Right cardiac atrium (tissue), 5 donors: ENCODE measurements at regions not wholly inside any gene's neighbourhood (a gene's known extent, or its start where the extent isn't known, plus 50 kb on each side); places are given as distances from the start of the nearest gene placed in this dataset.

Experiments used
- ATAC-seq, 2 donors: fragments of 200-7000 bp; cut with Tn5 transposase; one replicate each; pipeline versions ENCODE4 v1.8.0 to v1.9.1; 2020; ENCODE audit warnings: moderate library complexity in 2 of 2, mild to moderate bottlenecking in 1 of 2
- DNase-seq, 3 donors: peaks; one replicate each; pipeline ENCODE4 v3.0.0-alpha.2; 2020
- H3K27ac ChIP-seq: one replicate; pipeline ENCODE4 v1.5.1; 2013; ENCODE audit warnings: mild to moderate bottlenecking, low read length, control low read depth, moderate library complexity
- H3K27me3 ChIP-seq: one replicate; pipeline ENCODE4 v1.6.1; 2013; ENCODE audit not compliant: control insufficient read depth, insufficient read depth
- H3K4me1 ChIP-seq: one replicate; pipeline ENCODE4 v1.6.1; 2013; ENCODE audit warnings: low read length; ENCODE audit not compliant: control insufficient read depth, insufficient read depth
- H3K4me3 ChIP-seq: one replicate; pipeline ENCODE4 v1.5.1; 2013; ENCODE audit warnings: low read length, control low read depth
- H3K9me3 ChIP-seq: one replicate; pipeline ENCODE4 v1.6.1; 2013; ENCODE audit warnings: low read length; ENCODE audit not compliant: control insufficient read depth
- WGBS: extraction: QIAGEN DNeasy Blood & Tissue Kit; methylation state at CpG from one replicate; pipeline ENCODE4 v1.1.7; 2013; 5-methylcytosine and 5-hydroxymethylcytosine counted together
- intact Hi-C, 4 donors: fragments of 100-400 bp; cut with DNase I; formaldehyde crosslinking; loops; one replicate each; pipeline versions ENCODE4 v1.11.0 to v1.14.0; 2022 to 2023
- donor health status: healthy with polysubstance abuse.
- donor health status: DM: no; HTN: yes; CAD: no.
- donor health status: DM: no; HTN: no; CAD: no.
- donor health status: DM: no; HTN: yes; CAD: no; lungs with severe emphysema.
- donor health status: DM: yes; HTN: yes; CAD: no.

DNA sequence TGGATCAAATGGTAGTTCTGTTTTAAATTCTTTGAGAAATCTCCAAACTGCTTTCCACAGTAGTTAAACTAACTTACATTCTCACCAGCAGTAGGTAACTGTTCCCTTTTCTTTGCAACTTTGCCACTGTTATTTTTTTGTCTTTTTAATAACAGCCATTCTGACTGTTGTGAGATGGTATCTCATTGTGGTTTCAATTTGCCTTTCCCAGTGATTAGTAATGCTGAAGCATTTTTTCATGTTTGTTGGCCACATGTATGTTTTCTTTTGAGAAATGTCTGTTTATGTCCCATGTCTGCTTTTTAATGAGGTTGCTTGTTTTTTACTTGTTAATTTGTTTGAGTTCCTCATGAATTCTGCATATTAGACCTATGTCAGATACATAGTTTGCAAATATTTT, 198.8 kb downstream of the RAB28 start:
- H3K27me3 ChIP-seq, result no peaks in the 10 kb centered on the region
- H3K4me1 ChIP-seq, result no peaks in the 10 kb centered on the region
- ATAC-seq (no peak), DNase-seq (no peak)
- no peak overlapping the region for H3K4me3 ChIP-seq
- H3K27ac ChIP-seq, result no peak overlapping the region
- intact Hi-C loops, result no loop called here
- no peaks in the 10 kb centered on the region for H3K9me3 ChIP-seq

DNA sequence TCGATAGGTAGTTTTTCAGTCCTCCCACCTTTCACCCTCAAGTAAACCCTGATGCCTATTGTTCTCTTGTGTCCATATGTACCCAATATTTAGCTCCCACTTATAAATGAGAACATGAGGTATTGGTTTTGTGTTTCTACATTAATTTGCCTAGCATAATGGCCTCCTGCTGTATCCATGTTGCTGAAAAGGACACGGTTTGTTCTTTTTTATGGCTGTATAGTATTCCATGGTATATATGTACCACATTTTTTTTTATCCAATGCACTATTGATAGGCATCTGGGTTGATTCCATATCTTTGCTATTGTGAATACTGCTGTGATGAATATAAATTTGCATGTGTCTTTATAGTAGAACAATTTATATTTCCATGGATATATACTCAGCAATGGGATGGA, 199.2 kb downstream of the RAB28 start:
- H3K27ac ChIP-seq, result no peak overlapping the region
- WGBS, result 85% methylated on average over 2 of the region's 2 CpGs
- H3K4me1 ChIP-seq, result no peaks in the 10 kb centered on the region
- no peaks in the 10 kb centered on the region for H3K27me3 ChIP-seq
- intact Hi-C loops, result no loop called here
- DNase-seq (no peak), ATAC-seq (no peak)
- H3K9me3 ChIP-seq, result no peaks in the 10 kb centered on the region
- no peak overlapping the region for H3K4me3 ChIP-seq

DNA sequence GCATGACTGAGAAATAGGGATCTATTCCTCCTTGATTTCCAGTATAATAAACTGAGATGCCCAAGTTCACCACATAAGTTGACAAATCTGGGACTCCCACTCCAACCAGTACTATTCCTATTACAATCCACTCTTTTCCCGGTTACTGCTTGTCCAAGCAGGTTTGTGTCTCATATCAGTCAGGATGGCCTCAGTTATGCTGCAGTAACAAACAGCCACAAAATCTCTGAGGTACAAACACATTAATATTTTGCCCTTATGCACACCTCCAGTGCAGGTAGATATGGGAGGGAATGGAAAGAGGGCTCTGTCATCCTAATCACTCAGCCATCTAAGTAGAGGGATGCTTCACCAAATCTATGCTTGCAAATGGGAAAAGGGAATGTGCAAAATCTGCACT, 207.8 kb downstream of the RAB28 start:
- 97% methylated on average over 1 of the region's 1 CpG for WGBS

DNA sequence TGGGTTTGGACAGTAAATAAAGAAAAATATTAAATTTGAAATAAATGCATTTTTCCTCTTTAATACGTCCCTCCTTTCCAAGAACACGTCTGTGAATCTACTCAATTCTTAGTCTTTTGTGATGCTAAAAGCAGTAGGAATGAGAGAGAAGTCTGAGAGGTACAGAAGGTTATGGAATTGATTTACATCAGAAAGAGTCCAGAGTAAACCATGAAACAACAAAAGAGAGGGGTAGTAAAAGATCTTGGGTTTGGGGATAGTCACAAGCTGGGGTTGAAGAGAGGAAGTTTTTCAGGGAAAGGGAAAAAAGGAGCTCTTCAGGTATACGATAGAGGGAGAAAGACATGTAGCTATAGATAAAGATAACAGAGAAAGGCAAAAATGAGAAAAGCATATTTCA, 215.4 kb downstream of the RAB28 start:
- ATAC-seq, result no peak
- 67% methylated on average over 3 of the region's 3 CpGs for WGBS
- Histone ChIP-seq H3K4me3 (no peak overlapping the region), H3K27ac (no peak overlapping the region), H3K4me1 (no peaks in the 10 kb centered on the region), H3K27me3 (no peaks in the 10 kb centered on the region), H3K9me3 (no peaks in the 10 kb centered on the region)
- intact Hi-C loops, result no loop called here
- DNase-seq, result no peak

More for the DNA sequence above, 207.8 kb downstream of the RAB28 start:
- Histone ChIP-seq H3K27ac (no peak overlapping the region), H3K27me3 (no peaks in the 10 kb centered on the region), H3K9me3 (no peaks in the 10 kb centered on the region), H3K4me1 (no peaks in the 10 kb centered on the region), H3K4me3 (no peak overlapping the region)
- ATAC-seq (no peak), DNase-seq (no peak)
- intact Hi-C loops, result no loop called here

DNA sequence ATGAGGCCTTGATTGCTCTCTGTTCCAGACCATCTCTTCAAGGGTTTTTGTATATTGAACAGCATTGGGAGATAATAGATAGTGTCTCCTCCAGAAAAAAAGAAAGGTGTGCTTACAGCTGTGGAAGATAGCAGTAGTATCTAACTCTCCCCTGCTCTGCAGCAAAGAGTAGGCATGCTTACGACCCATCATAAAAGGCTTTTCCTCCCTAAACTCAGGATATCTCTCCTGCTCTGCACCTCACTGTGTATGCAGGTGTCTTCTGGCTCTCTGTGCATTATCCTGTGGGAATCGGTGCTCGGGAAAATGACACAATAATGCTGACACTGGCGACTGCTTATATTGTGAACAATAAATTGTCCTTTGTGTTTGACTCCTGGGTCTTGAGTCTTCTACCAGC, 216.0 kb downstream of the RAB28 start:
- Histone ChIP-seq H3K27ac (no peak overlapping the region), H3K9me3 (no peaks in the 10 kb centered on the region), H3K27me3 (no peaks in the 10 kb centered on the region), H3K4me3 (no peak overlapping the region), H3K4me1 (no peaks in the 10 kb centered on the region)
- 87% methylated on average over 4 of the region's 4 CpGs for WGBS
- ATAC-seq (no peak), DNase-seq (no peak)
- intact Hi-C loops, result no loop called here

DNA sequence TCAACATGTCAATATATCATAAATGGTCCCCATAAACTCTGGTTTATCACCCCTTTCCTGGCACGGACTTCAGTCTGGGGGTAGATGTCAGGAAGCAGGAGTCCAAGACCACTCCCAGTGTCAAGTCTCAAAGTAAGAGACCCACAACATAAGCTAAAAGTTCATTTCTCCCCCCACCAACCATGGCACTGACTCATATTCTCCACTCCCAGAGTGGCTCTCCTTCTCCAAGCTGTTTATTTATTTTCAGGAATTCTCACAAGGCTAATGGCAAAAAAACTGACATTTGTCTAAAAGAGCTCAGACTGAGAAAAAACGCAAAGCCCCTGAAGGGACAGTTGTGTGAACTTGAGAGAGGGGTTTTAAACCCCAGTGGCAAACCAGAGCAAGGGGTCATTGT, 217.0 kb downstream of the RAB28 start:
- DNase-seq (no peak), ATAC-seq (no peak)
- 64% methylated on average over 2 of the region's 2 CpGs for WGBS
- no peaks in the 10 kb centered on the region for H3K4me1 ChIP-seq
- H3K27ac ChIP-seq, result no peak overlapping the region
- no peak overlapping the region for H3K4me3 ChIP-seq
- intact Hi-C loops, result no loop called here
- H3K9me3 ChIP-seq, result no peaks in the 10 kb centered on the region
- H3K27me3 ChIP-seq, result no peaks in the 10 kb centered on the region

DNA sequence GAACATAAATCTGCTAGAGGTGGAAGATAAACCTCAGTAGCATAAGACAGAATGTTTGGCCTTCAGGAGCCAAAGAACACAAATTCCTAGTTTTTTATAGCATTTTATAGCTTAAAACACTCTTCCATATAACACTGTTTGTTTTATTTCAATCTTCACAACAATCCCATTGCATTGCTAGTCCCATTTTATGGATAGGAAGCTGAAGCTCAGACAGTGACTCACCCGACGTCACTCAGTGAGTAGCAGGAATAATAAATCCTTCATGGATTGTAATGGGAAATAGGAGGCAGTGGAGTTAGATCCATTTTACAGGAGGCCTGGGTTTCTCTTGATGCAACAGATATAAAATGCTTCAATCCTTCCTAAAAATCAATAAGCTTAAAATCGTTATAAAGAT, 217.5 kb downstream of the RAB28 start:
- ATAC-seq, result no peak
- no peaks in the 10 kb centered on the region for H3K27me3 ChIP-seq
- H3K4me1 ChIP-seq, result no peaks in the 10 kb centered on the region
- 80% methylated on average over 3 of the region's 3 CpGs for WGBS
- H3K4me3 ChIP-seq, result no peak overlapping the region
- intact Hi-C loops, result no loop called here
- DNase-seq, result no peak
- H3K27ac ChIP-seq, result no peak overlapping the region
- no peaks in the 10 kb centered on the region for H3K9me3 ChIP-seq

DNA sequence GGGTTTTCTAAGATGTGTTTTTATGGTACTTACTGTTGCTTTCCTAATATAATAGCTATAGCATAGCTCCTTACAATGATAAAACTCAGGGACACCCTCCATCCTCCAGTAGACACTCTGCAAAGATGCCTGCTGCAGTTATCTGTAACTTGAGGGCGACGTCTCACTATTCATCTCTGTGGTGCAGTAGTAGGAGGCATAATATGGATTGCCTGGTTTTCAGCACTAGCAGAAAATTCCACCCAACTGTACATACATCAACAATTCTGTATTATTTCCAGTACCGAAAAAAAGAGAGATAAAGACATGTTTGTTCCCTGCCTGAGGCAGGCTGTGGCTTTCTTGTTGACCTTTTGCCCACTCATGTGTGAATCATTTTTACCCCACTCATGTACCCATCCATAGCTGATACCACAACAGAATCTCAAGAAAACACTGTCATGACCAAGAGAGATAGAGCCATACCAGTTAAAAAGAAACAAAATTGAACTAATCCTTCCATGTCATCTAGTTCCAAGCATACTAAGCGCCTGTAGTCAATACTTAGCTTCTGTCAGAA, 220.1 kb downstream of the RAB28 start:
- ATAC-seq (no peak), DNase-seq (no peak)
- Histone ChIP-seq H3K27me3 (no peaks in the 10 kb centered on the region), H3K9me3 (no peaks in the 10 kb centered on the region), H3K4me3 (no peak overlapping the region), H3K27ac (no peak overlapping the region), H3K4me1 (no peaks in the 10 kb centered on the region)
- 74% methylated on average over 4 of the region's 4 CpGs for WGBS
- intact Hi-C loops, result no loop called here

DNA sequence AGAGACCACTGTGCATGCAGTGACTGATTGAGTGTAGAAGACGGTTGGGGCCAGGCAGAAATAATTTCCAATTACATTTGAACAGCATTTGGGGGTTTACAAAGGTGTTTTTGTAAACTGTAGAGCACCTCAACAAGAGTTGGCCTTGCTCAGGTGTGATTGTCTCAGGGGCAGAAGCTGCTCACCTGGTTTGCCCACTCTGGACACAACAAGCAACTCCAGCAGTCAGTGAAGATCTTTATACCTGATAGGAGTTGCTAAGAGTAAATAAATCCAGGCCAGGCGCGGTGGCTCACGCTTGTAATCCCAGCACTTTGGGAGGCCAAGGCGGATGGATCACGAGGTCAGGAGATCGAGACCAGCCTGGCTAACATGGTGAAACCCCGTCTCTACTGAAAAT, 221.3 kb downstream of the RAB28 start:
- intact Hi-C loops, result no loop called here
- ATAC-seq (no peak), DNase-seq (no peak)
- Histone ChIP-seq H3K27ac (no peak overlapping the region), H3K9me3 (no peaks in the 10 kb centered on the region), H3K27me3 (no peaks in the 10 kb centered on the region), H3K4me1 (no peaks in the 10 kb centered on the region), H3K4me3 (no peak overlapping the region)
- 90% methylated on average over 8 of the region's 8 CpGs for WGBS

DNA sequence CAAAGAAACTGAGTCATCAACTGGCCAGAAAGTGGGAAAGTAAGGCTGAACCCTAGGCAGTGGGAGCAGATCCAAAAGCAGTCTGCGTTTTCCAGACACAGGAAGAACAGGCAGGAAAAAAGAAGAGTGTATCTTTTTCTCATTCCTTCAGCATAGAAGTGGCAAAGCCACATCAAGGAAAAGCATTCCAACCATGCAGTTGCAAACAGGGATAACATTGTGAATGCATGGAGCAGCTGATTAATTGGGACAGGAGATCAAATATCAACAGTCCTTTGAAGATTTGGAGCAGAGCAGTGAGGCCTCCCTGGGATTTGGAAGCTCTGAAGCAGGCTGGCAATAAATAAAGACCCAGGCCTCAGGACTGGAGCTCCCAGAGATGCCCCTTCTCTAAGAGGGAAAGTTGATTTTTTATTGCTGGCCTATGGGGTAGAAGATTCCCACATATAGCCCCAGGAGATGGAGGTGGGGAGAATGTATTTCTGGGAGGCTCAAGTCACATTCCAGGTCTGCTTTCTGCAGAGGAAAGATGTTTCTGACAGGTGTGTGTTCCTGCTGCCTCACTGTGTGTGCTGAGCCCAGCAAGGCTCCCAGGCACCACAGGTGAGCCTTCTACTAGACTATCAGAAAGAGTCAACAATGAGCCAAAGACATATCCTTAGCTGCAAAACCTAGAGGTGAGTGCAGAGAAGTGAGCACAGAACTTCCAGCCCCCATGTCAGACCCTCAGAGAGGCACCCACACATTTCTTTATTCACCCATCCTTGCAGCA, 222.5 kb downstream of the RAB28 start:
- Histone ChIP-seq H3K4me3 (no peak overlapping the region), H3K4me1 (no peaks in the 10 kb centered on the region), H3K27ac (no peak overlapping the region), H3K27me3 (no peaks in the 10 kb centered on the region), H3K9me3 (no peaks in the 10 kb centered on the region)
- ATAC-seq (no peak), DNase-seq (no peak)
- WGBS, result 47% methylated on average over 1 of the region's 1 CpG
- intact Hi-C loops, result no loop called here

DNA sequence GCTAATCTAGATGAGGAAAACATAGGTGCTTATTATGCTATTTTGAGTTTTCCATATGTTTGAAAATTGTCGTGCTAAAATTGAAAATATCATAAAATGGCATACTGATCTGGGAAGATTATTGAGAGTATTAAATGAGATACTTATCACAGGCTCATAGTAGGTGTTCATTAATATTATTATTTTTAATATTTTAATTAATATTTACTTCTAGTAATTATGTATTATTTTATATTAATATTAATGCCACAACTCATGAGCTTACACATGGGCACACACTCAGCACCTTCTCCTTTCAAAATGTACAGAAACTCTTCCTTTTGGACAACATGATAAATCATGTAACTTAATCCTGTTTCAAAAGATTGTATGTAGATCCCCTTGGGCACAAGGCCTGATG, 223.6 kb downstream of the RAB28 start:
- Histone ChIP-seq H3K4me3 (no peak overlapping the region), H3K27me3 (no peaks in the 10 kb centered on the region), H3K4me1 (no peaks in the 10 kb centered on the region), H3K27ac (no peak overlapping the region), H3K9me3 (no peaks in the 10 kb centered on the region)
- WGBS, result 94% methylated on average over 1 of the region's 1 CpG
- DNase-seq (no peak), ATAC-seq (no peak)
- intact Hi-C loops, result no loop called here

DNA sequence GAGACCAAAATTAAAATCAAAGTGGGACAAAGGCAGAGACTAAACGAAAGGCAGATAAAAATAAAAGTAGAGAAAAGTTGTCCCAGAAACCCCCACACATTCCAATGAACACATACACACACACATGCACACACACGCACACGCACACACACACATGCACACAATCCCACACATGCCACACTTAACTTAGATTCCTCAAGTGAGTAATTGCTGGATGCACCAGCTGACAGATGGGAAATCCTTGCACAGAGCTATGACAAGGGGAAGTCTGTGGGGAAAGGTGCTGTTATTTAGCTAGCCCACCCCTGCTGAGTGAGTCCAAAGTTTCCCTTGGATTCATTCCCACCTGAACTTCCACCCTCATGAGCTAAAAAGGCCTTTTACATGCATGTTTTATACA, 233.9 kb downstream of the RAB28 start:
- intact Hi-C loops, result no loop called here
- DNase-seq (no peak), ATAC-seq (no peak)
- Histone ChIP-seq H3K9me3 (no peaks in the 10 kb centered on the region), H3K27me3 (no peaks in the 10 kb centered on the region), H3K27ac (no peak overlapping the region), H3K4me1 (no peaks in the 10 kb centered on the region), H3K4me3 (no peak overlapping the region)
- WGBS, result 82% methylated on average over 3 of the region's 3 CpGs
